ENCODE measurements at regions not wholly inside any gene's neighbourhood (a gene's known extent, or its start where the extent isn't known, plus 50 kb on each side); places are given as distances from the start of the nearest gene placed in this dataset.

DNA sequence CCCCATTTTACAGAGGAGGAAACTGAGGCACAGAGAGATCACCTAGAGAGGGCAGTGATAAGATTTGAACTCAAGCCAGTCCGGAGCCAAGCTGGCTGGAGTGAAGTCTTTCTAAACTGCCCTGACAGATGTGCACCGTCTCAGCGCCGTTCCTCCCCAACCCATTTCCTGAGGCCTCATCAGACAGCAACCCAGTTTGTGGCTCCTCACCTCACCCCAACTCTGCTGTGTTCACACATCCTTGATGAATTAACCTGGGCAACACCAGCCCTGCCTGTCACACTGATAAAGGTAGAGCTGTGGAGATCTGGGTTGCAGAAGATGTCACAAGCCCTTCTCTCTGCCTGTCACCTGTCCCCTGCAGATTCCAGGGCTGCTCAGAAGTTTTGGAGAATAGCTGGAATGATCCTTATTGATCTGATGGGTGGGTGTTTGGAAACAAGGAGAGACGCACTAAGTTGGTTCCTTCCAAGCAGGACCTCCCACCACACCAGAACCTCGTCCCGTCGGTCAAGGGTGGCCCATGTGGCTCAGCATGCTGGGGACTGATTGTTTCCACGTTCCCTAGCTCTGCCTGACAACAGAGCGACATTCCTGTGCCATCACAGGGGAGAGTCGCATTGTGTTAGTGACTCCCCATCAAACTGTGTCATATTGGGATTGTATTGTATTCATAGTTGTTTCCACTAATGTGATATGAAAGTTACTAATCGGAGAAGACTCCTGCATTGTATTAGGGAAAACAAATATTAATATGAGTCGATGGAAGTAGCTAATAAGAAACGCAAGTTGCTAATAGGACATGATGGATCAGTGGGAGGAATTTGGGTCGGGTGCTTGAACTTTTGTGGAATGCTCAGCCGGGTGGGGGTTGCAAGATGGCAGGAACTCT is 200.6 kb downstream of the PHETA1 start:
- no peak for ATAC-seq
- TF ChIP-seq, protein P1, sequence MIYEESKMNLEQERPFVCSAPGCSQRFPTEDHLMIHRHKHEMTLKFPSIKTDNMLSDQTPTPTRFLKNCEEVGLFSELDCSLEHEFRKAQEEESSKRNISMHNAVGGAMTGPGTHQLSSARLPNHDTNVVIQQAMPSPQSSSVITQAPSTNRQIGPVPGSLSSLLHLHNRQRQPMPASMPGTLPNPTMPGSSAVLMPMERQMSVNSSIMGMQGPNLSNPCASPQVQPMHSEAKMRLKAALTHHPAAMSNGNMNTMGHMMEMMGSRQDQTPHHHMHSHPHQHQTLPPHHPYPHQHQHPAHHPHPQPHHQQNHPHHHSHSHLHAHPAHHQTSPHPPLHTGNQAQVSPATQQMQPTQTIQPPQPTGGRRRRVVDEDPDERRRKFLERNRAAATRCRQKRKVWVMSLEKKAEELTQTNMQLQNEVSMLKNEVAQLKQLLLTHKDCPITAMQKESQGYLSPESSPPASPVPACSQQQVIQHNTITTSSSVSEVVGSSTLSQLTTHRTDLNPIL (CRISPR knock-in tag; IDR thresholded peaks at IDR 0.05; ENCODE audit: low read depth): no peak
- TF ChIP-seq, protein P2, sequence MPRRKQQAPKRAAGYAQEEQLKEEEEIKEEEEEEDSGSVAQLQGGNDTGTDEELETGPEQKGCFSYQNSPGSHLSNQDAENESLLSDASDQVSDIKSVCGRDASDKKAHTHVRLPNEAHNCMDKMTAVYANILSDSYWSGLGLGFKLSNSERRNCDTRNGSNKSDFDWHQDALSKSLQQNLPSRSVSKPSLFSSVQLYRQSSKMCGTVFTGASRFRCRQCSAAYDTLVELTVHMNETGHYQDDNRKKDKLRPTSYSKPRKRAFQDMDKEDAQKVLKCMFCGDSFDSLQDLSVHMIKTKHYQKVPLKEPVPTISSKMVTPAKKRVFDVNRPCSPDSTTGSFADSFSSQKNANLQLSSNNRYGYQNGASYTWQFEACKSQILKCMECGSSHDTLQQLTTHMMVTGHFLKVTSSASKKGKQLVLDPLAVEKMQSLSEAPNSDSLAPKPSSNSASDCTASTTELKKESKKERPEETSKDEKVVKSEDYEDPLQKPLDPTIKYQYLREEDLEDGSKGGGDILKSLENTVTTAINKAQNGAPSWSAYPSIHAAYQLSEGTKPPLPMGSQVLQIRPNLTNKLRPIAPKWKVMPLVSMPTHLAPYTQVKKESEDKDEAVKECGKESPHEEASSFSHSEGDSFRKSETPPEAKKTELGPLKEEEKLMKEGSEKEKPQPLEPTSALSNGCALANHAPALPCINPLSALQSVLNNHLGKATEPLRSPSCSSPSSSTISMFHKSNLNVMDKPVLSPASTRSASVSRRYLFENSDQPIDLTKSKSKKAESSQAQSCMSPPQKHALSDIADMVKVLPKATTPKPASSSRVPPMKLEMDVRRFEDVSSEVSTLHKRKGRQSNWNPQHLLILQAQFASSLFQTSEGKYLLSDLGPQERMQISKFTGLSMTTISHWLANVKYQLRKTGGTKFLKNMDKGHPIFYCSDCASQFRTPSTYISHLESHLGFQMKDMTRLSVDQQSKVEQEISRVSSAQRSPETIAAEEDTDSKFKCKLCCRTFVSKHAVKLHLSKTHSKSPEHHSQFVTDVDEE (CRISPR knock-in tag; IDR thresholded peaks at IDR 0.05): no peak
- TF ChIP-seq, protein P3, sequence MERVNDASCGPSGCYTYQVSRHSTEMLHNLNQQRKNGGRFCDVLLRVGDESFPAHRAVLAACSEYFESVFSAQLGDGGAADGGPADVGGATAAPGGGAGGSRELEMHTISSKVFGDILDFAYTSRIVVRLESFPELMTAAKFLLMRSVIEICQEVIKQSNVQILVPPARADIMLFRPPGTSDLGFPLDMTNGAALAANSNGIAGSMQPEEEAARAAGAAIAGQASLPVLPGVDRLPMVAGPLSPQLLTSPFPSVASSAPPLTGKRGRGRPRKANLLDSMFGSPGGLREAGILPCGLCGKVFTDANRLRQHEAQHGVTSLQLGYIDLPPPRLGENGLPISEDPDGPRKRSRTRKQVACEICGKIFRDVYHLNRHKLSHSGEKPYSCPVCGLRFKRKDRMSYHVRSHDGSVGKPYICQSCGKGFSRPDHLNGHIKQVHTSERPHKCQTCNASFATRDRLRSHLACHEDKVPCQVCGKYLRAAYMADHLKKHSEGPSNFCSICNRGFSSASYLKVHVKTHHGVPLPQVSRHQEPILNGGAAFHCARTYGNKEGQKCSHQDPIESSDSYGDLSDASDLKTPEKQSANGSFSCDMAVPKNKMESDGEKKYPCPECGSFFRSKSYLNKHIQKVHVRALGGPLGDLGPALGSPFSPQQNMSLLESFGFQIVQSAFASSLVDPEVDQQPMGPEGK (CRISPR knock-in tag; IDR thresholded peaks at IDR 0.05; ENCODE audit: borderline replicate concordance): no peak
- TF ChIP-seq OSR1 (CRISPR knock-in tag; IDR thresholded peaks at IDR 0.05) (no peak), ZNF565 (CRISPR knock-in tag; conservative IDR thresholded peaks at IDR 0.05; ENCODE audit: low read depth) (no peak), ZNF70 (CRISPR knock-in tag; IDR thresholded peaks at IDR 0.05) (no peak), SNAI2 (CRISPR knock-in tag; IDR thresholded peaks at IDR 0.05) (no peak), TOX (CRISPR knock-in tag; IDR thresholded peaks at IDR 0.05; ENCODE audit: borderline replicate concordance) (no peak), ESRRG (CRISPR knock-in tag; IDR thresholded peaks at IDR 0.05) (no peak), ZNF8 (CRISPR knock-in tag; IDR thresholded peaks at IDR 0.05) (no peak), PPARA (CRISPR knock-in tag; IDR thresholded peaks at IDR 0.05; ENCODE audit: borderline replicate concordance) (no peak), ZC3H10 (CRISPR knock-in tag; IDR thresholded peaks at IDR 0.05) (no peak), ISL1 (CRISPR knock-in tag; IDR thresholded peaks at IDR 0.05) (no peak), ZFP3 (CRISPR knock-in tag; IDR thresholded peaks at IDR 0.05) (no peak)

DNA sequence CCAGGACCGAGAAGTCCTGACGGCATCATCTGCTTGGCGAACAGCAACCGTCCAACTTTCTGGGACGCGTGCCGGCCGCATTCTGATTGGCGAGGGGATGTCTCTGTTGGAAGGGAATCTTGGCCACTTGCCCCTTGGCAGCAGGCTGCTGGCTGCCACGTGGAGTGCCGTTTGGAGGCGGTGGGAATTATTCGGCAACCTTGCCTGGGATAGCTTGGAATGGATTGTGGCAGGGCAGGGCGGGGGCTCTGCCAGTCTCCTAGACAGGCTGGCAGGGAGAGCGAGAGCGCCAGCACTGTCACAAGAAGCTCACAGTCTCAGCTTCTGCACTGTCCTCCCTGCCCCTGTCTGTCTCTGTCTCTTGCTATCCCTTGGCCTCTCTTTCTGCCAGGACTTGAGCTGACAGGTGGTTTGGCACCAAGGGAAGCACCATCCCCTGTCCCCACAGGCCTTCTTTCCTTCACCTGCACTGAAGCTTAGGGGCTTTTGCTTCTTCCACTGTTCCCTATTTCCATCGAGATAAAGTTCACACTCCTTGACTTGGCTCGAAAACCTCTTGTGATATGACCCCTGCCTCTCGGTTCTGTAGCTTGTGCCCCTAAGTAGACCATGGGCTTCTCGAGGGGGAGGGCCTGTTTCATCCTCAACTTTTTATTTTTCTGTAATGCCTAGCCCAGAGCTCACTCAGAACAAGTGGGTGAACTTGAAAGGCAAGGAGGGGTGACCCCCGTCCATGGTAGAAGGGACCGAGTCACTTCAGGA is 201.9 kb downstream of the PHETA1 start:
- no peak for ATAC-seq

GRCh38 chr12:111164833-111165525 is 203.9 kb downstream of the PHETA1 start:
- ATAC-seq: no peak
- TF ChIP-seq ZNF70 (CRISPR knock-in tag; IDR thresholded peaks at IDR 0.05) (no peak), TOX (CRISPR knock-in tag; IDR thresholded peaks at IDR 0.05; ENCODE audit: borderline replicate concordance) (no peak), ZC3H10 (CRISPR knock-in tag; IDR thresholded peaks at IDR 0.05) (no peak), ZNF8 (CRISPR knock-in tag; IDR thresholded peaks at IDR 0.05) (no peak)
- TF ChIP-seq, protein P4, sequence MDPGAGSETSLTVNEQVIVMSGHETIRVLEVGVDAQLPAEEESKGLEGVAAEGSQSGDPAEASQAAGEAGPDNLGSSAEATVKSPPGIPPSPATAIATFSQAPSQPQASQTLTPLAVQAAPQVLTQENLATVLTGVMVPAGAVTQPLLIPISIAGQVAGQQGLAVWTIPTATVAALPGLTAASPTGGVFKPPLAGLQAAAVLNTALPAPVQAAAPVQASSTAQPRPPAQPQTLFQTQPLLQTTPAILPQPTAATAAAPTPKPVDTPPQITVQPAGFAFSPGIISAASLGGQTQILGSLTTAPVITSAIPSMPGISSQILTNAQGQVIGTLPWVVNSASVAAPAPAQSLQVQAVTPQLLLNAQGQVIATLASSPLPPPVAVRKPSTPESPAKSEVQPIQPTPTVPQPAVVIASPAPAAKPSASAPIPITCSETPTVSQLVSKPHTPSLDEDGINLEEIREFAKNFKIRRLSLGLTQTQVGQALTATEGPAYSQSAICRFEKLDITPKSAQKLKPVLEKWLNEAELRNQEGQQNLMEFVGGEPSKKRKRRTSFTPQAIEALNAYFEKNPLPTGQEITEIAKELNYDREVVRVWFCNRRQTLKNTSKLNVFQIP (CRISPR knock-in tag; IDR thresholded peaks at IDR 0.05; ENCODE audit: borderline replicate concordance, low read depth): no peak

More for the DNA sequence above, 201.9 kb downstream of the PHETA1 start:
- TF ChIP-seq ZNF70 (CRISPR knock-in tag; IDR thresholded peaks at IDR 0.05): peak; percentile 91
- TF ChIP-seq, protein P5, sequence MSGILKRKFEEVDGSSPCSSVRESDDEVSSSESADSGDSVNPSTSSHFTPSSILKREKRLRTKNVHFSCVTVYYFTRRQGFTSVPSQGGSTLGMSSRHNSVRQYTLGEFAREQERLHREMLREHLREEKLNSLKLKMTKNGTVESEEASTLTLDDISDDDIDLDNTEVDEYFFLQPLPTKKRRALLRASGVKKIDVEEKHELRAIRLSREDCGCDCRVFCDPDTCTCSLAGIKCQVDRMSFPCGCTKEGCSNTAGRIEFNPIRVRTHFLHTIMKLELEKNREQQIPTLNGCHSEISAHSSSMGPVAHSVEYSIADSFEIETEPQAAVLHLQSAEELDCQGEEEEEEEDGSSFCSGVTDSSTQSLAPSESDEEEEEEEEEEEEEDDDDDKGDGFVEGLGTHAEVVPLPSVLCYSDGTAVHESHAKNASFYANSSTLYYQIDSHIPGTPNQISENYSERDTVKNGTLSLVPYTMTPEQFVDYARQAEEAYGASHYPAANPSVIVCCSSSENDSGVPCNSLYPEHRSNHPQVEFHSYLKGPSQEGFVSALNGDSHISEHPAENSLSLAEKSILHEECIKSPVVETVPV (CRISPR knock-in tag; IDR thresholded peaks at IDR 0.05): no peak
